Naive thymus-derived CD4-positive, alpha-beta T cell (primary cell): ENCODE measurements at regions not wholly inside any gene's neighbourhood (a gene's known extent, or its start where the extent isn't known, plus 50 kb on each side); places are given as distances from the start of the nearest gene placed in this dataset.

ENCODE experiments used
- ATAC-seq: fragments of 150-1000 bp; cut with Tn5 transposase; 2 replicates; pipeline ENCODE4 v1.10.0; 2021; ENCODE audit warnings: mild to moderate bottlenecking, moderate library complexity
- CTCF ChIA-PET: fragments of 350-600 bp; sonication (Branson Sonifier 250); formaldehyde crosslinking; loops from one replicate; lab custom pipeline; 2021; ENCODE audit warnings: antibody characterized with exemption; lab: Charles Lee
- POLR2A ChIA-PET: fragments of 350-600 bp; sonication (Branson Sonifier 250); formaldehyde crosslinking; loops from one replicate; lab custom pipeline; 2021; ENCODE audit warnings: antibody characterized with exemption, inconsistent platforms; lab: Charles Lee
- DNase-seq, 9 donors: peaks; one replicate each; pipeline versions ENCODE4 v3.0.0 to v3.0.0-alpha.2; 2020 to 2022; ENCODE audit warnings: mixed read lengths in 1 of 9
- H3K27ac ChIP-seq: one replicate; pipeline ENCODE4 v1.7.0; 2013; ENCODE audit warnings: mild to moderate bottlenecking, low read depth, low read length, moderate library complexity
- H3K27me3 ChIP-seq, 2 donors: one replicate each; pipeline ENCODE4 v1.7.0; 2013; ENCODE audit warnings: low read length in 2 of 2, mild to moderate bottlenecking in 2 of 2, moderate library complexity in 2 of 2; ENCODE audit not compliant: control insufficient read depth in 2 of 2, insufficient read depth in 2 of 2
- H3K36me3 ChIP-seq, 3 experiments: 1 replicate in 2 of 3; 2 replicates in 1 of 3; pipeline ENCODE4 v1.7.0; 2013; ENCODE audit warnings: low read length in 3 of 3, mild to moderate bottlenecking in 3 of 3, moderate library complexity in 1 of 3; ENCODE audit not compliant: insufficient read depth in 3 of 3, control insufficient read depth in 2 of 3
- H3K4me1 ChIP-seq, 2 donors: one replicate each; pipeline ENCODE4 v1.7.0; 2013; ENCODE audit warnings: low read length in 2 of 2, mild to moderate bottlenecking in 2 of 2, moderate library complexity in 1 of 2; ENCODE audit not compliant: control insufficient read depth in 2 of 2, insufficient read depth in 2 of 2
- H3K4me3 ChIP-seq: 2 replicates; pipeline ENCODE4 v1.7.0; 2013; ENCODE audit warnings: mild to moderate bottlenecking, low read length
- H3K9me3 ChIP-seq, 3 experiments: 1 replicate in 2 of 3; 2 replicates in 1 of 3; pipeline ENCODE4 v1.7.0; 2013; ENCODE audit warnings: low read length in 3 of 3; ENCODE audit not compliant: control insufficient read depth in 2 of 3
- H3K27ac Mint-ChIP-seq, 9 donors: one replicate each; pipeline ENCODE4 v1.8.0; 2020 to 2022; ENCODE audit warnings: mixed read lengths in 9 of 9, mild to moderate bottlenecking in 8 of 9, moderate library complexity in 5 of 9, inconsistent platforms in 2 of 9
- H3K27me3 Mint-ChIP-seq, 5 donors: one replicate each; pipeline ENCODE4 v1.8.0; 2021 to 2022; ENCODE audit warnings: mixed read lengths in 5 of 5, mild to moderate bottlenecking in 1 of 5
- H3K36me3 Mint-ChIP-seq, 5 donors: one replicate each; pipeline ENCODE4 v1.8.0; 2020 to 2022; ENCODE audit warnings: mixed read lengths in 5 of 5, mild to moderate bottlenecking in 3 of 5, inconsistent platforms in 1 of 5
- H3K4me1 Mint-ChIP-seq, 7 donors: one replicate each; pipeline ENCODE4 v1.8.0; 2020 to 2022; ENCODE audit warnings: mixed read lengths in 7 of 7, mild to moderate bottlenecking in 3 of 7, inconsistent platforms in 1 of 7
- H3K4me3 Mint-ChIP-seq, 10 donors: one replicate each; pipeline ENCODE4 v1.8.0; 2020 to 2022; ENCODE audit warnings: mild to moderate bottlenecking in 10 of 10, mixed read lengths in 10 of 10, moderate library complexity in 6 of 10, inconsistent platforms in 2 of 10
- H3K9me3 Mint-ChIP-seq, 11 donors: one replicate each; pipeline ENCODE4 v1.8.0; 2020 to 2022; ENCODE audit warnings: mixed read lengths in 11 of 11, mild to moderate bottlenecking in 4 of 11, inconsistent platforms in 1 of 11, moderate library complexity in 1 of 11
- intact Hi-C, 2 donors: fragments of 100-400 bp; cut with micrococcal nuclease; formaldehyde crosslinking; loops; one replicate each; pipeline ENCODE4 v1.15.1; 2023

GRCh38 chr4:140238351-140239056 is 84.5 kb upstream of the MAML3 start:
- peaks cover 0 to 21% of the 10 kb centered on the region in 2 donors for H3K4me1 ChIP-seq
- Mint-ChIP-seq H3K36me3 (peaks cover 0 to 7% (median 0%) of the 10 kb centered on the region in 5 donors), H3K4me3 (no peak overlapping the region), H3K27me3 (peaks cover 0 to 12% (median 0%) of the 10 kb centered on the region in 5 donors), H3K4me1 (peaks cover 25 to 50% (median 32%) of the 10 kb centered on the region in 7 donors), H3K9me3 (no peaks in the 10 kb centered on the region), H3K27ac (no peak overlapping the region)
- ATAC-seq (peak; percentile 39), DNase-seq (no peak)
- H3K27me3 ChIP-seq = no peaks in the 10 kb centered on the region
- intact Hi-C loops = no loop called here
- no peaks in the 10 kb centered on the region for H3K9me3 ChIP-seq
- H3K4me3 ChIP-seq = no peak overlapping the region
- ChIA-PET CTCF (interaction anchor here (1.1 to 1.5 kb wide), 3 partner anchors 9 to 14 kb away, joined by 3 to 4 read pairs (median 4); no protein-coding TSS in a partner anchor), POLR2A (no interaction called here)
- H3K27ac ChIP-seq = no peak overlapping the region
- H3K36me3 ChIP-seq = no peaks in the 10 kb centered on the region

- H3K9me3 ChIP-seq = no peaks in the 10 kb centered on the region
- CTCF ChIA-PET = interaction anchor here (1.5 kb wide), 2 partner anchors 13 to 14 kb away, joined by 4 read pairs; no protein-coding TSS in a partner anchor
- POLR2A ChIA-PET = no interaction called here
- intact Hi-C loops = no loop called here
- no peak overlapping the region for H3K27ac ChIP-seq
- DNase-seq (no peak), ATAC-seq (peak; percentile 71)
- H3K36me3 ChIP-seq = no peaks in the 10 kb centered on the region
- Mint-ChIP-seq H3K27ac (no peak overlapping the region), H3K4me1 (peaks cover 18 to 43% (median 25%) of the 10 kb centered on the region in 7 donors), H3K27me3 (peaks cover 0 to 12% (median 0%) of the 10 kb centered on the region in 5 donors), H3K4me3 (no peak overlapping the region), H3K36me3 (peaks cover 0 to 7% (median 0%) of the 10 kb centered on the region in 5 donors), H3K9me3 (no peaks in the 10 kb centered on the region)
- H3K4me1 ChIP-seq = peaks cover 0 to 14% of the 10 kb centered on the region in 2 donors
- peaks cover 0 to 1% of the 10 kb centered on the region in 2 donors for H3K27me3 ChIP-seq
- H3K4me3 ChIP-seq = no peak overlapping the region
These were observed 83.8 kb upstream of the MAML3 start for GRCh38 chr4:140237616-140238350.

- H3K27ac ChIP-seq = no peak overlapping the region
- CTCF ChIA-PET = interaction anchor here (1.5 to 2.1 kb wide), 3 partner anchors 12 to 16 kb away, joined by 4 to 8 read pairs (median 4); no protein-coding TSS in a partner anchor
- no peak overlapping the region for H3K27ac Mint-ChIP-seq
- H3K9me3 Mint-ChIP-seq = peaks cover 0 to 3% (median 0%) of the 10 kb centered on the region in 11 donors
- no peaks in the 10 kb centered on the region for H3K9me3 ChIP-seq
- ATAC-seq = no peak
- H3K4me3 ChIP-seq = no peak overlapping the region
- H3K4me1 ChIP-seq = peaks cover 0 to 7% of the 10 kb centered on the region in 2 donors
- no peak for DNase-seq
- H3K4me3 Mint-ChIP-seq = no peak overlapping the region
- no peaks in the 10 kb centered on the region for H3K36me3 ChIP-seq
- peaks cover 0 to 9% (median 0%) of the 10 kb centered on the region in 5 donors for H3K27me3 Mint-ChIP-seq
- H3K27me3 ChIP-seq = peaks cover 0 to 3% of the 10 kb centered on the region in 2 donors
- intact Hi-C loops = no loop called here
- H3K4me1 Mint-ChIP-seq = peaks cover 7 to 32% (median 15%) of the 10 kb centered on the region in 7 donors
- POLR2A ChIA-PET = no interaction called here
- H3K36me3 Mint-ChIP-seq = peaks cover 0 to 10% (median 0%) of the 10 kb centered on the region in 5 donors
These were observed 82.7 kb upstream of the MAML3 start for GRCh38 chr4:140236654-140237169.

GRCh38 chr4:140234697-140235060 is 80.7 kb upstream of the MAML3 start:
- peaks cover 0 to 8% (median 0%) of the 10 kb centered on the region in 5 donors for H3K36me3 Mint-ChIP-seq
- H3K27me3 ChIP-seq = peaks cover 0 to 3% of the 10 kb centered on the region in 2 donors
- H3K27ac Mint-ChIP-seq = peak overlapping the region in 5 of 9 donors; percentile 14 to 93 (median 37)
- ATAC-seq = no peak
- H3K4me1 Mint-ChIP-seq = peaks cover 6 to 31% (median 15%) of the 10 kb centered on the region in 7 donors
- H3K9me3 ChIP-seq = no peaks in the 10 kb centered on the region
- peak overlapping the region in 2 of 10 donors; percentile 19 to 79 for H3K4me3 Mint-ChIP-seq
- ChIA-PET POLR2A (interaction anchor here (1.4 kb wide), 1 partner anchor 79 kb away, joined by 5 read pairs; no protein-coding TSS in a partner anchor), CTCF (interaction anchor here (1.0 to 2.1 kb wide), 2 partner anchors 9 to 18 kb away, joined by 3 to 8 read pairs; no protein-coding TSS in a partner anchor)
- peaks cover 0 to 7% of the 10 kb centered on the region in 2 donors for H3K4me1 ChIP-seq
- DNase-seq = no peak
- intact Hi-C loops = no loop called here
- peaks cover 0 to 3% (median 0%) of the 10 kb centered on the region in 11 donors for H3K9me3 Mint-ChIP-seq
- no peaks in the 10 kb centered on the region for H3K36me3 ChIP-seq
- no peak overlapping the region for H3K4me3 ChIP-seq
- peaks cover 0 to 9% (median 3%) of the 10 kb centered on the region in 5 donors for H3K27me3 Mint-ChIP-seq
- H3K27ac ChIP-seq = no peak overlapping the region

GRCh38 chr4:140233791-140234696 is 80.1 kb upstream of the MAML3 start:
- intact Hi-C loops = no loop called here
- POLR2A ChIA-PET = interaction anchor here (1.4 kb wide), 1 partner anchor 78 kb away, joined by 5 read pairs; no protein-coding TSS in a partner anchor

More at GRCh38 chr4:140233791-140234696, 80.1 kb upstream of the MAML3 start:
- no peaks in the 10 kb centered on the region for H3K36me3 ChIP-seq
- H3K4me1 ChIP-seq = peaks cover 0 to 7% of the 10 kb centered on the region in 2 donors
- peaks cover 0 to 3% of the 10 kb centered on the region in 2 donors for H3K27me3 ChIP-seq
- Mint-ChIP-seq H3K4me1 (peaks cover 6 to 31% (median 15%) of the 10 kb centered on the region in 7 donors), H3K27ac (peak overlapping the region in 5 of 9 donors; percentile 14 to 93 (median 37)), H3K9me3 (peaks cover 0 to 3% (median 0%) of the 10 kb centered on the region in 11 donors), H3K36me3 (peaks cover 0 to 8% (median 0%) of the 10 kb centered on the region in 5 donors), H3K27me3 (peaks cover 0 to 7% (median 3%) of the 10 kb centered on the region in 5 donors), H3K4me3 (peak overlapping the region in 2 of 10 donors; percentile 19 to 79)
- H3K4me3 ChIP-seq = no peak overlapping the region
- CTCF ChIA-PET = interaction anchor here (1.0 kb wide), 1 partner anchor 9 kb away, joined by 3 read pairs; no protein-coding TSS in a partner anchor
- H3K27ac ChIP-seq = no peak overlapping the region
- H3K9me3 ChIP-seq = no peaks in the 10 kb centered on the region
- ATAC-seq (no peak), DNase-seq (no peak)
